Spleen (tissue), 7 donors: ENCODE measurements at regions not wholly inside any gene's neighbourhood (a gene's known extent, or its start where the extent isn't known, plus 50 kb on each side); places are given as distances from the start of the nearest gene placed in this dataset.

Experiments
- POLR2A ChIP-seq, 3 donors: fragments of 450-650 bp; IDR thresholded peaks; one replicate each; pipeline ENCODE4 v1.5.1; 2017; ENCODE audit warnings: antibody characterized with exemption in 3 of 3, mild to moderate bottlenecking in 1 of 3
- TF ChIP-seq, protein P1 (sequence below), 11 experiments: fragments of 200-600 bp in 7 of 11; fragments of 450-650 bp in 4 of 11; sonication (generic) in 4 of 11; IDR thresholded peaks in 8 of 11; conservative IDR thresholded peaks in 3 of 11; 1 replicate in 7 of 11; 2 replicates in 4 of 11; pipeline versions ENCODE4 v1.4.0 to v1.8.0; 2016 to 2021; ENCODE audit warnings: antibody characterized with exemption in 11 of 11, inconsistent platforms in 4 of 11, mild to moderate bottlenecking in 1 of 11
- donor health status: DM: no; HTN: no; CAD: no; lungs with moderate emphysema.
- donor health status: DM: no; HTN: no; CAD: no.
- donor health status: DM: no; HTN: no; CAD: no.

DNA sequence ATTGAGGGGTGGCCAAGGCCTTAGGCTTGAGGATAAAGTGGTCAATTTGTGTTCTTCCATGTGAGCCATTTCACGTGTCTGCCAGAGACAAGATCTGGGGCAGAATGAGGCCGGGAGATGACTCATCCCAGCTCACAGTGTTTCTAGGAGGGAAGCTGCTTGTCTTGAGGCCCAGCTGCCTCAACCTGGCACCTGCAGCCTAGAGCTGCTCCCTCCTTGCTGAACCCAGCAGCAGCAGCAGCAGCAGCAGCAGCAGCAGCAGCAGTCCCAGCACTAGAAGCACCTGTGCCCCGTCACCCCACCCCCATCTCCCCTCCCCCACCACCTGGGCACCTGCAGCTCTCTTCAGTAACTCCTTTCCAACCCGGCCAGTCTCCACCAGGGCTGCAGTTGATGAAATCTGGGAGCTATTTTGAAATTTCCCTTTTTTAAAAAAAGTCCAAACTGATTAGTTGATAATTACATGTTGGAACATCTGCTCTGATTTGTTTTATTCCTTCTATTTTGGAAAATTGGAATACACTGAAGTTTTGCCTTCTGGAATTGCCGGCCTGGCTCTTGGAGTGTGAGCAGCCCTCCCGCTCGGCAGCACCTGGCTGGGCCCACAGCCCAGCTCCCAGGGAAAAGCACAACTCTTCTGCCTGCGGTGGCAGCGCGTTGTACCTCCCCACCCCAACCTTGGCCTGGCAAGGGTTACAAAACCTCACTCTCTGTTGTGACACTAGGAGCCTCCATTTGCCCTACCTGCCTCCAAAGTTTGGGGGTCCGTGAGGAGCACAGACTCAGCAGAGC lies 143.5 kb downstream of the NXPE2 start:
- TF ChIP-seq, protein P1, sequence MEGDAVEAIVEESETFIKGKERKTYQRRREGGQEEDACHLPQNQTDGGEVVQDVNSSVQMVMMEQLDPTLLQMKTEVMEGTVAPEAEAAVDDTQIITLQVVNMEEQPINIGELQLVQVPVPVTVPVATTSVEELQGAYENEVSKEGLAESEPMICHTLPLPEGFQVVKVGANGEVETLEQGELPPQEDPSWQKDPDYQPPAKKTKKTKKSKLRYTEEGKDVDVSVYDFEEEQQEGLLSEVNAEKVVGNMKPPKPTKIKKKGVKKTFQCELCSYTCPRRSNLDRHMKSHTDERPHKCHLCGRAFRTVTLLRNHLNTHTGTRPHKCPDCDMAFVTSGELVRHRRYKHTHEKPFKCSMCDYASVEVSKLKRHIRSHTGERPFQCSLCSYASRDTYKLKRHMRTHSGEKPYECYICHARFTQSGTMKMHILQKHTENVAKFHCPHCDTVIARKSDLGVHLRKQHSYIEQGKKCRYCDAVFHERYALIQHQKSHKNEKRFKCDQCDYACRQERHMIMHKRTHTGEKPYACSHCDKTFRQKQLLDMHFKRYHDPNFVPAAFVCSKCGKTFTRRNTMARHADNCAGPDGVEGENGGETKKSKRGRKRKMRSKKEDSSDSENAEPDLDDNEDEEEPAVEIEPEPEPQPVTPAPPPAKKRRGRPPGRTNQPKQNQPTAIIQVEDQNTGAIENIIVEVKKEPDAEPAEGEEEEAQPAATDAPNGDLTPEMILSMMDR (IDR thresholded peaks at IDR 0.05 in 8 of 11, conservative IDR thresholded peaks at IDR 0.05 in 3 of 11) = no peak
- no peak for TF ChIP-seq POLR2A (IDR thresholded peaks at IDR 0.05)
